T-cell (primary cell): ENCODE measurements at regions not wholly inside any gene's neighbourhood (a gene's known extent, or its start where the extent isn't known, plus 50 kb on each side); places are given as distances from the start of the nearest gene placed in this dataset.
"Not testable (repeated sequence)": the region's sequence is repeated elsewhere in the genome, so short reads cannot be mapped to it uniquely, and the experiment has no call there.

ENCODE experiments used
- ATAC-seq, 4 experiments: fragments of 200-7000 bp in 3 of 4; fragments of 150-1000 bp in 1 of 4; cut with Tn5 transposase; replicated peaks in 1 of 4; 1 replicate in 3 of 4; 2 replicates in 1 of 4; pipeline ENCODE4 v1.10.0; 2021; ENCODE audit warnings: moderate library complexity in 3 of 4, mild to moderate bottlenecking in 2 of 4, moderate number of reproducible peaks in 1 of 4
- CTCF ChIA-PET, 2 donors: fragments of 300-600 bp; sonication (Branson Sonifier 250); formaldehyde crosslinking; loops; one replicate each; lab custom pipeline; 2022; ENCODE audit warnings: antibody characterized with exemption in 2 of 2; lab: Charles Lee
- POLR2A ChIA-PET, 2 donors: fragments of 300-600 bp; sonication (Branson Sonifier 250); formaldehyde crosslinking; loops; one replicate each; lab custom pipeline; 2022; ENCODE audit warnings: antibody characterized with exemption in 2 of 2; lab: Charles Lee
- DNase-seq, 35 experiments: peaks; one replicate each; pipeline versions ENCODE4 v3.0.0 to v3.0.0-alpha.2; 2013 to 2023
- H3K27ac ChIP-seq: one replicate; pipeline ENCODE4 v1.5.1; 2013; ENCODE audit warnings: low read length
- H3K27me3 ChIP-seq, 2 experiments: replicated peaks in 1 of 2; 1 replicate in 1 of 2; 2 replicates in 1 of 2; pipeline versions ENCODE4 v1.6.1 to v1.7.0; 2013; ENCODE audit warnings: low read length in 1 of 2, mixed read lengths in 1 of 2; ENCODE audit not compliant: control insufficient read depth in 2 of 2, insufficient read depth in 2 of 2; ENCODE audit errors: extremely low read depth in 1 of 2
- H3K36me3 ChIP-seq, 2 donors: 1 replicate in 1 of 2; 2 replicates in 1 of 2; pipeline versions ENCODE4 v1.6.1 to v1.7.0; 2013; ENCODE audit warnings: low read length in 1 of 2; ENCODE audit not compliant: control insufficient read depth in 2 of 2, insufficient read depth in 1 of 2; ENCODE audit errors: extremely low read depth in 1 of 2
- H3K4me1 ChIP-seq, 2 experiments: 1 replicate in 1 of 2; 2 replicates in 1 of 2; pipeline versions ENCODE4 v1.6.1 to v1.7.0; 2013; ENCODE audit warnings: low read length in 2 of 2, mixed read lengths in 1 of 2; ENCODE audit not compliant: insufficient read depth in 2 of 2, control insufficient read depth in 1 of 2; ENCODE audit errors: extremely low read depth in 1 of 2
- H3K4me3 ChIP-seq, 2 donors: 1 replicate in 1 of 2; 2 replicates in 1 of 2; pipeline versions ENCODE4 v1.5.1 to v1.7.0; 2013; ENCODE audit warnings: mild to moderate bottlenecking in 2 of 2, low read length in 1 of 2, moderate library complexity in 1 of 2; ENCODE audit not compliant: control insufficient read depth in 1 of 2; ENCODE audit errors: extremely low read depth in 1 of 2
- H3K9me3 ChIP-seq: 2 replicates; pipeline ENCODE4 v1.7.0; 2013
- H3K27ac Mint-ChIP-seq, 2 donors: one replicate each; pipeline ENCODE4 v1.8.0; 2020 to 2021; ENCODE audit warnings: mild to moderate bottlenecking in 2 of 2, mixed read lengths in 2 of 2
- H3K27me3 Mint-ChIP-seq, 2 donors: one replicate each; pipeline ENCODE4 v1.8.0; 2021 to 2022; ENCODE audit warnings: mixed read lengths in 2 of 2
- H3K36me3 Mint-ChIP-seq: one replicate; pipeline ENCODE4 v1.8.0; 2021; ENCODE audit warnings: mixed read lengths
- H3K4me1 Mint-ChIP-seq, 3 donors: one replicate each; pipeline ENCODE4 v1.8.0; 2020 to 2022; ENCODE audit warnings: mixed read lengths in 3 of 3, mild to moderate bottlenecking in 1 of 3
- H3K4me3 Mint-ChIP-seq, 3 donors: one replicate each; pipeline ENCODE4 v1.8.0; 2020 to 2022; ENCODE audit warnings: mild to moderate bottlenecking in 3 of 3, mixed read lengths in 3 of 3, moderate library complexity in 3 of 3
- H3K9me3 Mint-ChIP-seq, 3 donors: one replicate each; pipeline ENCODE4 v1.8.0; 2020 to 2022; ENCODE audit warnings: mixed read lengths in 3 of 3
- whole genome bisulfite sequencing: methylation state at CpG from one replicate; pipeline ENCODE4 v1.1.5; 2013; ENCODE audit warnings: missing lambda C conversion rate; ENCODE audit not compliant: insufficient coverage; 5-methylcytosine and 5-hydroxymethylcytosine counted together

GRCh38 chr9:42275141-42275540 lies 91.7 kb downstream of the SPATA31A6 start:
- H3K4me1 ChIP-seq = no peaks in the 10 kb centered on the region
- DNase-seq (no peak), ATAC-seq (no peak)
- H3K4me3 ChIP-seq = no peak overlapping the region
- Mint-ChIP-seq H3K9me3 (no peaks in the 10 kb centered on the region), H3K27me3 (no peaks in the 10 kb centered on the region), H3K4me1 (no peaks in the 10 kb centered on the region), H3K4me3 (no peak overlapping the region), H3K27ac (no peak overlapping the region), H3K36me3 (no peaks in the 10 kb centered on the region)
- POLR2A ChIA-PET = no interaction called here
- WGBS = 88% methylated on average over 4 of the region's 9 CpGs
- no peaks in the 10 kb centered on the region for H3K9me3 ChIP-seq
- H3K27me3 ChIP-seq = no peaks in the 10 kb centered on the region
- CTCF ChIA-PET = no interaction called here
- H3K36me3 ChIP-seq = no peaks in the 10 kb centered on the region
- no peak overlapping the region for H3K27ac ChIP-seq

- WGBS = no CpG with 5 or more reads among the region's 7 CpGs
- CTCF ChIA-PET, H3K4me3 ChIP-seq, H3K9me3 ChIP-seq, H3K27me3 ChIP-seq, DNase-seq, H3K27ac ChIP-seq, H3K9me3 Mint-ChIP-seq, H3K4me3 Mint-ChIP-seq, H3K4me1 Mint-ChIP-seq, POLR2A ChIA-PET, ATAC-seq, H3K27me3 Mint-ChIP-seq, H3K36me3 Mint-ChIP-seq, H3K36me3 ChIP-seq, H3K4me1 ChIP-seq, H3K27ac Mint-ChIP-seq: not testable (repeated sequence)
These were observed 99.2 kb downstream of the SPATA31A6 start for GRCh38 chr9:42282531-42283178.

GRCh38 chr9:42283179-42283543 lies 99.7 kb downstream of the SPATA31A6 start:
- CTCF ChIA-PET, H3K4me3 Mint-ChIP-seq, H3K36me3 ChIP-seq, ATAC-seq, H3K27ac ChIP-seq, H3K4me1 ChIP-seq, H3K36me3 Mint-ChIP-seq, H3K9me3 ChIP-seq, H3K27ac Mint-ChIP-seq, POLR2A ChIA-PET, DNase-seq, H3K4me1 Mint-ChIP-seq, H3K27me3 Mint-ChIP-seq, H3K4me3 ChIP-seq, H3K27me3 ChIP-seq, H3K9me3 Mint-ChIP-seq: not testable (repeated sequence)
- WGBS = no CpG with 5 or more reads among the region's 2 CpGs

- ATAC-seq, DNase-seq, H3K4me1 Mint-ChIP-seq, H3K27ac ChIP-seq, H3K9me3 ChIP-seq, H3K27me3 Mint-ChIP-seq, H3K9me3 Mint-ChIP-seq, H3K4me1 ChIP-seq, H3K27ac Mint-ChIP-seq, POLR2A ChIA-PET, H3K27me3 ChIP-seq, H3K4me3 Mint-ChIP-seq, H3K36me3 ChIP-seq, H3K36me3 Mint-ChIP-seq, H3K4me3 ChIP-seq, CTCF ChIA-PET: not testable (repeated sequence)
- 73% methylated on average over 4 of the region's 7 CpGs for WGBS
These were observed 102.8 kb downstream of the SPATA31A6 start for GRCh38 chr9:42286145-42286845.

- H3K27ac Mint-ChIP-seq, H3K9me3 ChIP-seq, H3K36me3 Mint-ChIP-seq, DNase-seq, H3K4me3 Mint-ChIP-seq, H3K36me3 ChIP-seq, H3K4me1 ChIP-seq, H3K9me3 Mint-ChIP-seq, H3K4me1 Mint-ChIP-seq, POLR2A ChIA-PET, H3K4me3 ChIP-seq, CTCF ChIA-PET, H3K27me3 Mint-ChIP-seq, H3K27ac ChIP-seq, ATAC-seq, H3K27me3 ChIP-seq: not testable (repeated sequence)
- 86% methylated on average over 22 of the region's 51 CpGs for WGBS
These were observed 104.8 kb downstream of the SPATA31A6 start for GRCh38 chr9:42288002-42288864.

GRCh38 chr9:42288865-42289229 lies 105.4 kb downstream of the SPATA31A6 start:
- H3K9me3 Mint-ChIP-seq, H3K4me1 ChIP-seq, ATAC-seq, H3K36me3 ChIP-seq, H3K27me3 ChIP-seq, H3K36me3 Mint-ChIP-seq, H3K27ac Mint-ChIP-seq, DNase-seq, H3K27me3 Mint-ChIP-seq, POLR2A ChIA-PET, CTCF ChIA-PET, H3K9me3 ChIP-seq, H3K27ac ChIP-seq, H3K4me1 Mint-ChIP-seq, H3K4me3 ChIP-seq, H3K4me3 Mint-ChIP-seq: not testable (repeated sequence)
- WGBS = no CpG with 5 or more reads among the region's 11 CpGs
